ENCODE measurements at regions not wholly inside any gene's neighbourhood (a gene's known extent, or its start where the extent isn't known, plus 50 kb on each side); places are given as distances from the start of the nearest gene placed in this dataset.

GRCh38 chr2:238548902-238549462 is 122.3 kb downstream of the ASB1 start:
- Mint-ChIP-seq H3K27me3 (ENCODE audit: low read depth) (no peaks in the 10 kb centered on the region), H3K9me3 (peaks cover 50% of the 10 kb centered on the region), H3K27ac (no peak overlapping the region), H3K4me3 (no peak overlapping the region), H3K4me1 (no peaks in the 10 kb centered on the region), H3K36me3 (peaks cover 2% of the 10 kb centered on the region)
- no peak for TF ChIP-seq CTCF (IDR thresholded peaks at IDR 0.05; ENCODE audit: unreplicated experiment)
- no peak for DNase-seq (ENCODE audit: low spot score in 2 of 2, unreplicated experiment in 2 of 2)

GRCh38 chr2:238549866-238550265 is 123.1 kb downstream of the ASB1 start:
- Mint-ChIP-seq H3K27me3 (ENCODE audit: low read depth) (no peaks in the 10 kb centered on the region), H3K36me3 (peaks cover 2% of the 10 kb centered on the region), H3K4me1 (no peaks in the 10 kb centered on the region), H3K4me3 (no peak overlapping the region), H3K27ac (no peak overlapping the region), H3K9me3 (peaks cover 41% of the 10 kb centered on the region)
- no peak for TF ChIP-seq CTCF (IDR thresholded peaks at IDR 0.05; ENCODE audit: unreplicated experiment)
- DNase-seq (ENCODE audit: low spot score in 2 of 2, unreplicated experiment in 2 of 2) = no peak

GRCh38 chr2:238551091-238551490 is 124.4 kb downstream of the ASB1 start:
- peaks cover 35% of the 10 kb centered on the region for H3K9me3 Mint-ChIP-seq
- peaks cover 2% of the 10 kb centered on the region for H3K36me3 Mint-ChIP-seq
- no peak overlapping the region for H3K27ac Mint-ChIP-seq
- H3K4me1 Mint-ChIP-seq = no peaks in the 10 kb centered on the region
- no peak for DNase-seq (ENCODE audit: low spot score in 2 of 2, unreplicated experiment in 2 of 2)
- TF ChIP-seq CTCF (IDR thresholded peaks at IDR 0.05; ENCODE audit: unreplicated experiment) = no peak
- H3K4me3 Mint-ChIP-seq = no peak overlapping the region
- H3K27me3 Mint-ChIP-seq (ENCODE audit: low read depth) = peaks cover 6% of the 10 kb centered on the region

GRCh38 chr2:238552226-238552625 is 125.5 kb downstream of the ASB1 start:
- Mint-ChIP-seq H3K27ac (no peak overlapping the region), H3K4me3 (no peak overlapping the region), H3K4me1 (no peaks in the 10 kb centered on the region), H3K27me3 (ENCODE audit: low read depth) (peaks cover 10% of the 10 kb centered on the region), H3K9me3 (peaks cover 32% of the 10 kb centered on the region), H3K36me3 (no peaks in the 10 kb centered on the region)
- no peak for DNase-seq (ENCODE audit: low spot score in 2 of 2, unreplicated experiment in 2 of 2)
- TF ChIP-seq CTCF (IDR thresholded peaks at IDR 0.05; ENCODE audit: unreplicated experiment) = no peak

GRCh38 chr2:238553159-238553558 is 126.4 kb downstream of the ASB1 start:
- Mint-ChIP-seq H3K27ac (no peak overlapping the region), H3K27me3 (ENCODE audit: low read depth) (peaks cover 10% of the 10 kb centered on the region), H3K9me3 (peaks cover 29% of the 10 kb centered on the region), H3K4me3 (no peak overlapping the region), H3K4me1 (no peaks in the 10 kb centered on the region), H3K36me3 (no peaks in the 10 kb centered on the region)
- TF ChIP-seq CTCF (IDR thresholded peaks at IDR 0.05; ENCODE audit: unreplicated experiment) = no peak
- no peak for DNase-seq (ENCODE audit: low spot score in 2 of 2, unreplicated experiment in 2 of 2)
